Stimulated activated CD8-positive, alpha-beta memory T cell treated with anti-CD3 and anti-CD28 coated beads, Interleukin-15, amount 100 ng/mL, for 48 hours (primary cell): ENCODE measurements at regions not wholly inside any gene's neighbourhood (a gene's known extent, or its start where the extent isn't known, plus 50 kb on each side); places are given as distances from the start of the nearest gene placed in this dataset.
"Not testable (repeated sequence)": the region's sequence is repeated elsewhere in the genome, so short reads cannot be mapped to it uniquely, and the experiment has no call there.

Source experiments
- DNase-seq, 2 donors: peaks; one replicate each; pipeline ENCODE4 v3.0.0-alpha.2; 2020; ENCODE audit warnings: low read depth in 2 of 2

DNA sequence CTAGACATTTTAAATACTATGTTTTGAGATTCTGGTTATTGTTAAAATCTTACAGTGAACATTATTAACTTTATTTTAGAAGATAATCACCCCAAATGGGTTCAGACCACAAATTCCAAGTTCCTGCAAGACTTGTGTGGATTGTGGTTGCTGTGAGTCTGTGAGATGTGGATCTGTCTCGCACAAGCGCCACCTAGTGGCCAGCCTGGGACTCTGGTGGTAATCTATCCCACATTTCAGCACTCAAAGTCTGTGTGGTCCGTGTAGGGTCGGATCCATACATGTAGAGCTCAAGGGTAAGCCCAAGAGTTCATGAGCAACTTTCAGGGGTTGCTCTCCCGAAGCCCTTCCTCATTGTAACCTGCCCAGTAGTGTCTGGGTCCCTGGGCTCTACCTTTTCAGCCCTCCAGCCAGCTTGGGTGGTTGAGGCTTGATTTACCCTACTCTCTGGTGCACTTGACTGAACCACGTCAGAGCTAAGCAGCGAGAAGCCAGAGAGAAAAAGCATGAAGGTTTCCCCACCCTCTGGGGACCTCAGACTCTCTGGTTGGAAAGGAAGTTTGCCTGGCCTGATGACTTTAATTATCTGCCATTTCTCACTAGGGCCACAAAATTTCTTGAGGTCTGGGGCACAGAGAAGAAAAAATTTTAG, 129.2 kb downstream of the ARHGAP11B start:
- DNase-seq, result peak; percentile 15

DNA sequence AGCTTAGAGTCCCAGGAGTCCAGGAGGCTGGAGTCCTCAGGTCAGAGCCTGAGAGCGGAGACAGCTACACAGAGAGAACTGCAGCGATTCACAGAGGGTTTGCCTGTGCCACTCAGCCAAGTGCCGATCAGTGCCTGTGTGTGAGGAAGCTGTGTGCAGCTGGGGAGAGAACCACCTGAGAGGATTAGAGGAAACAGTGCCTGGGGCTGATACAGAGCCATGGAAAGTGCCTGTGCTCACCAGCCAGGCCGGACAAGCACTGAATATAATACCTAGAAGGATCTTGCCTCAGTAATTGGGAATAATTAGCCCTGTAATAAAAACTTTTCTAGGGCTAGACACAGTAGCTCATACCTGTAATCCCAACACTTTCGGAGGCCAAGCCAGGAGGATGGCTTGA, 134.7 kb downstream of the ARHGAP11B start:
- DNase-seq, result not testable (repeated sequence)

DNA sequence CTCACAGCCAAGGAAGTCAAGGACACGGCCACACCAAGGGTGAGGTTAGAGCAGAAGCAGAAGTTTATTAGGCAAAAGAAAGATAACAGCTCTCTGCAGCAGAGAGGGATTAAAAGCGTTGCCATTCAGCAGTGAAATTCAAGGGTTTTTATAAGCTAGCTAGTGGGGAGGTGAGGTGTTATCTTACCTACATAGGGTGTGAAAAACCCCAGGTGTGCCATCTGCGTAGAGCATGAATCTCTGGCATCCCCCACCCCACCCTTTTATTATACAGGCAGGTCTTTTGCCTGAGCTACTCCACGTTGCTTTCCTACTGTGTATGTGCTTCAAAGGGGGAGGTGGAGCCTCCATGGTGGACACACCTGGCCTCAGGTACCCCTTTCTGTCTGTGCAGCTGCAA, 135.4 kb downstream of the ARHGAP11B start:
- not testable (repeated sequence) for DNase-seq

DNA sequence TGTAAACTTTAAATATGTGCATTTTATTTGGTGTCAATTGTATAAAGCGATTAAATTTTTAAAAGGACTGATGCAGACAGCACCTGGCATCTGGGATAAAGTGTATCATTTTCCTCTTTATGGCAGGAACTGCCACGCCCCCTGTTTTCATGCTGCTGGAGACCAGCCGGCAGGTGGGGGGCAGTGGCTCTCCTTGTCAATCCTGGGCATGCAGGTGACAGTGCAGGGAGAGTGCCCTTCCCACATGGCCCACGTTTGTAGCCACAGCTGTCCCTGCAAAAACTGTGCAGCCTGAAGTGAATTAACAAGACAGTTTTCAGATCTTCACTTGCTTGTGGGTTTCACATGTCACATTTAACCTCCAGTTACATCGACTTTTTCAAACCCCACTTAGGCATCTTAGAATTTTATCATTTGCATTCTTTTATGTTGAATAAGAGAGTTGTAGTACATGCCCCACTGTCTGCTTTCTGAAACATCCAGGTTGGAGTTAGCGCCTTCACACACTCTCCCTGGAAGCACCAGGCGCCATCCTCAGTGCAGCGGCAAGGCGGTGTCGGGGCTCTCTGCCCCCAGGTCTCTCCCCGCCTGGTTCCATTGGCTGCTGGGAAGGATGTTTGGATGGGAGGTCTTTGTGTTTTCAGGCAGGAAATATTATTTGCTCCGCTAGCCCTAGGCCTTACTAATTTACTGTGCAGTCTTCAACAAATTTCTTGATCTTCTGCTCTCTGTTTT, 134.2 kb upstream of the FAN1 start:
- DNase-seq, result not testable (repeated sequence)

DNA sequence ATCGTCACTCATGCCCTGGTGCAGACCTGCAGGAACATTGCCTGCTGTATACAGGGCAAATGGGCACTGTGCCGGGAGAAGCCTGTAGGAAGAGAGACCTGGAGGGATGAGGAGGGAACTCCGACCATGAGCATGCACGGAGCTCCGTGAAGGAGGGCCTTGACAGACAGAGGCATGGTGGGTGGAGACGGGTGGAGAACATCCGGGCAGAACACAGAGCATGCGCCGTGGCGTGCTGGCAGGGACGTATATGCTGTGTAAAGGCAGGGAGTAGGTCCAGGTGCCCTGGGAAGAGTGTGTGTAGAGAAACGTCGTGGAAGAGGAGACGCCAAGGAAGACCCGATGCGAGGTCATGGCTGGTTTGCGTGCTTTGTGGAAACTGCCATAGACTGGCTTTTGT, 133.0 kb upstream of the FAN1 start:
- DNase-seq, result no peak

DNA sequence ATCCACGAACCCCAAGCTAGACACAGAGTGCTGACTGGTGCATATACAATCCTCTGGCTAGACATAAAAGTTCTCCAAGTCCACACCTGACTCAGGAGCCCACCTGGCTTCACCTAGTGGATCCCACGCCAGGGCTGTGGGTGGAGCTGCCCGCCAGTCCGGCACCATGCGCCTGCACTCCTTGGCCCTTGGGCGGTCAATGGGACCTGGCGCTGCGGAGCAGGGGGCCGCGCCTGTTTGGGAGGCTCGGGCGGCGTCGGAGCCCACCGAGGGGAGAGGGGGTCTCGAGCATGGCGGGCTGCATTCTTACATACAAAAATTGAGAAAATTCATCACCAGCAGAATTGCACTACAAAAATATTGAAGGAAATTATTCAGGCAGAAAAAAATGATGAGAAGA, 120.7 kb upstream of the FAN1 start:
- DNase-seq, result no peak

DNA sequence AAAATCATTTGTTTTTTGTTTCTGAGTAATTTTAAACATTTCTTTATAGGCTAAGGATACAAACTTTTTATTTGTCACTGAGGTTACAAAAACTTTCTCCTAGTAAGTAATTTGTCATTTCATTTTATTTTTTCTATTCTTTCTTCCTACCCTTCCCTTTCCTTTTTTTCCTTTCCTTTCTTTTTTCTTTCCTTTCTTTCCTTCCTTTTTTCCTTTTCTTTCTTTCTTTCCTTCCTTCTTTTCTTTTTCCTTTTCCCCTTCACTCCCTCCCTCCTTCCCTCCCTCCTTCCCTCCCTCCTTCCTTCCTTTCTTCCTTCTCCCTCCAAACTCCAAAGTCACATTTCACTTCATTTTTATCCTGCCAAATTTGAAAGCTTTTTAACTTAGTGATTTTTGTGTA, 115.1 kb upstream of the FAN1 start:
- no peak for DNase-seq

DNA sequence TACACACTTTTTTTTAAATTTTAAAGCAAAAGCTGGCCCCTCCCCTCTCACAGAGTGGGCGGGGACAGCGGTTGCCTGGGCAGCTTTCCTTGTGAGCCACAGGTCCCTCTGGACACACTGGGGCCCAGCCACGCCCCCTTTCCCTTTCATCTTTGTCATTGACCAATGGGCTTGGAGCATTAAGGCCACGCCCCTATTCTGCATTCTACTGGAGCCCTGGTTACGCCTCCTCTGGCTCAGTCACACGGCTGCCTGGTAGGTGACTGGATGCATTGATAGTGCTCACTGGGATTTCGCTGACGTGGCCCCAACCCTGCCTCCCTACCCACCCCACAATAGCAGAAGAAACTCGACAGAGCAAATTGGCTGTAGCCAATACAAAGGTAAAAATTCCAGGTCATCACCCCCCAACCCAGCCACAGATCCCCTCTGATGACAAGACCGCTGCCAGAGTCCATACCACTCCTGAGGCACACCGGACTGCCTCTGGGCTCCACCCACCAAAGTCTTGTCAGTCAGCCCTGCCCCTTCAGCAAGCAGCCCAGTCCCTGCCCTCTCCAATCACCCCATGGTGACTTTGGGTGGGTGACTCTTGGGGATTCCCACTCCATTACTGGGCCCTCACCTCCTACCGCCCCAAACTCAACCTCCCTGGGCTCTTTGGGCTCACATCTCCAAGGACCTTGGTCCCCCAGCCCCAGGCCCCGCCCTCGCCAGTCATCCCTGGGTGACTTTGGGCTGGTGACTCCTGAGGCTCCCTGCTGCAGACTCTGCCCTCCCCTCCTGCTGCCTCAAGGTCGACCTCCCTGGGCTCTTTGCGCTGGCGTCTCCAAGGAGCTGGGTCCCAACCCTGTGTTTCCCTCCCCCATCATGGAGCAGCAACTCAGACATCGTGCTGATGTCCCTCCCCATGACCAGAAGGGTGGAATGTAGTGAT, 112.2 kb upstream of the FAN1 start:
- peak in 1 of 2 donors; percentile 3 for DNase-seq

DNA sequence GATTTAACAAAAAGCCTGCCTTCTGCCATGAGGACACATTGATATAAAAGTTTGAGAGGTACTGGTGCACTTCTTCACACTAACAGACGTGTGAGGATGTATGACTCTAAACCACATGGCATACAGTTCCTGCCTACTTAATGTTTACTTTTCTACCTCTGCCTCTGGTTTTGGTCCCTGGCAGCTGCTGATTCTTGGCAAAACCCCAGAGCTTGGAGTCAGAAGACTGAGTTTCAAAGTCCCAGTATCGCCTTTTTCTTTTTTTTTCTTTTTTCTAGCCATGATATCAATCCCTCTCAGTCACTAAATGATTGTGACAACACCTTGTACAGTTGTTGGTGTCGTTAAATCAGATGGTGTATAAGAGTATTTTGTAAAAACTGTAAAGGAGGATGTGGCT, 110.9 kb upstream of the FAN1 start:
- DNase-seq, result not testable (repeated sequence)

DNA sequence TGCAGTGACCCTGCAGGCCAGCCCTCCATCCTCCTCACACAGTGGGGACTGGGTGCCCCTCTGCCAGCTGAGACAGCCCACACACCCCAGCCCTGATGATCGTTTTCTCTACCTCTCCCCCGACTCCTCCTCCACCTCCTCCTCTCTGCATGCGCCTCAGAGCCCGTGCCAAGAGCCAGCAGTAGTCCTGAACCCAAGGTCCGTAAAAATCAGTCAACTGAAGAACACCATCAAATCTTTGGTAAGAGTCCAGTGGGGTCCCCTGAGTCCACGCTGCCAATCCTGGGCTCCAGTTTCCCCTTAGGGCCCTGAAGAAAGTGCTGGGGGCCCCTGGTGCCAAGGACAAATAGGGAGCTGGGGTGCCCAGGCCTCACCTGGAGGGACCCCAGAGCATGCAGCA, 109.3 kb upstream of the FAN1 start:
- no peak for DNase-seq

DNA sequence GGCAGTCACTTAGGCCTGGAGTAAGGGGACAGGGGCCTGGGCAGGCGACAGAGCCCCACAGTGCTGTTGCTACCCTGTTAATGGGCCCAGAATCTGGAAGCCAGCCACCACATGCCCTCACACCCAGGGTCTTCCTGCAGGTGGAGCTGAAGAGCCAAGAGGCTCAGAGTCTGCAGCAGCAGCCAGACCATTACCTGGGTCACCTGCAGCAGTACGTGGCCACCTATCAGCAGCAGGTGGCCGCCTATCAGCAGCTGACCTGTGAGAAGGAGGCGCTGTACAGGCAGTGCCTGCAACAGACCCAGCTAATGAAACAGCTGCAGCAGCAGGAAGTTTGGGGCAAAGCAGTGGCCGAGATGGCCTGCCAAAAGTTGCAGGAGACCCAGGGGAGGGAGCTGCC, 104.2 kb upstream of the FAN1 start:
- DNase-seq, result not testable (repeated sequence)

DNA sequence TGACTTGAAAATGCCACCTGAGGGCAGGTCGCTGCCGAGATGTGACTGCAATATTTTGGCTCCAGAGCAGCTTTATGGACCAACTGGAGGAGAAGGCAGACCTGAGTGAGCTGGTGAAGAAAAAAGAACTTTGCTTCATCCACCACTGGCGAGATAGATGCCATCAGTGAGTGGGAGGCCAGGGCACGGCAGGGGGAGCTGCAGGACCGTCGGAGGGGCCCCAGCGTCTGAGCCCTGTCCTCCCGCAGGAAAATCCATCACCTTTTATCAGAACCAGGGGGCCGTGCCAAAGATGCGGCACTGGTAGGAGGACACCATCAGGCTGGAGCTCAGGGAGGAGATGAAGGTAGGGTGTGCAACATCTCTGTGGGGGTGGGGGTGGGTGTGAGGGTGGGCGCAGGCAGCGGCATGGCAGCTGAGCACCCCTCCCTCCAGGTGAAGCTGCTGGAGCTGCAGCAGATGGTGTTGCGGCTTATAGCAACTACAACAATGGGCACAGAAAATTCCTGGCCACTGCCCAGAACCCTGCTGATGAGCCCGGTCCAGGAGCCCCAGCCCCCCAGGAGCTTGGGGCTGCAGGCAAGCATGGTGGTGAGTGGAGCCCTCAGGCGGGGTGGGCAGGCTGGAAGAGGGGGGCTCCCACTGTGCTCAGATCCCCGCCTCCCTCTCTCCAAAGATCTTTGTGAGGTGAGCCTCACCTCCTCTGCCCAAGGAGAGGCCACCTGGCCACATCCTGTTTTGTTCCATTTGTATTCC, 102.4 kb upstream of the FAN1 start:
- DNase-seq, result not testable (repeated sequence)

DNA sequence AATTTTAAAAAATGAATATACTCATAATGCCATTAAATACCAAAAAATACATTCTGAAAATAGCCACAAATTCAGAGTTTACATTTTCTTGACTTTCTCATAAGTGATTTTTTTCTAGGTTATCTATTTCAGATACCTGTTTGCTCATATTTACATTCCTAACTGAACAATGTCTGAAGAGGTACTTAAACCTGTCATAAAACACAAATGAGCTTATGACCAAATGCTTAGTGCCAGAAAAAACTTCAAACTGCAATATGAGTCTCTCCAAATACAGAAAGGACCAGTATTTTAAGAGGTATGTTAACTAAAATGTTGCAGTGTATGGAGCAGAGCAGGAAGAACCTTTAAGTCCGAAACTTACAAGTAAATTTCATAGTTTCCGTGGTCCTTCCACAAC, 101.7 kb upstream of the FAN1 start:
- DNase-seq, result not testable (repeated sequence)

DNA sequence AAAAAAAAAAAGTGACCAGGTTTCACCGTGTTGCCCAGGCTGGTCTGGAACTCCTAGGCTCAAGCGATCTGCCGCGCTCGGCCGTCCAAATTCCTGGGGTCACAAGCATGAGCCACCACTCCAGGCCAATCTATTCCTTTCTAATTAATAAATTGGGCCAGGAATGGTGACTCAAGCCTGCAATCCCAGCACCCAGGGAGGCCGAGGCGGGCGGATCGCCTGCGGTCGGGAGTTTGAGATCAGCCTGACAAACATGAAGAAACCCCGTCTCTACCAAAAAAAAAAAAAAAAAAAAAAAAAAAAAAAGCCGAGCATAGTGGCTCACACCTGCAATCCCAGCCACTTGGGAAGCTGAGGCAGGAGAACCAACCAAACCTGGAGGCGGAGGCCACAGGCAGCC, 100.0 kb upstream of the FAN1 start:
- not testable (repeated sequence) for DNase-seq

DNA sequence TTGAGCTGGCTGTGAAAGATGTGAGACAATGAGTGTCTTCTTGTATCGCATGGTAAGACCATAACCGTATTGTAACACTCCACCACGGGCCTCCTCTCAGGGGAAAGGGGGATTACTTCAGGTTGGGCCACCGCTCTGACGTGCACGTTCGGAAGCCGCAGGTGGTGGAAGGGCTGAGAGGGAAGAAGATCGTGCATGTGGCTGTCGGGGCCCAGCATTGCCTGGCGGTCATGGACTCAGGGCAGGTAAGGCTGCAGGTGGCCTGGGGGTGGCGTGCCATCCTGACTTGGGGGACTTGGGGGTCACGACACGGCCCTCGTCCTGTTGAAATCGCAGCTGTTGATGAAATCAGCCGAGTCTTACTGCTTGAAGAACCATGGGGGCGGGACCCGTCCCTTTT, 87.3 kb upstream of the FAN1 start:
- DNase-seq, result no peak

DNA sequence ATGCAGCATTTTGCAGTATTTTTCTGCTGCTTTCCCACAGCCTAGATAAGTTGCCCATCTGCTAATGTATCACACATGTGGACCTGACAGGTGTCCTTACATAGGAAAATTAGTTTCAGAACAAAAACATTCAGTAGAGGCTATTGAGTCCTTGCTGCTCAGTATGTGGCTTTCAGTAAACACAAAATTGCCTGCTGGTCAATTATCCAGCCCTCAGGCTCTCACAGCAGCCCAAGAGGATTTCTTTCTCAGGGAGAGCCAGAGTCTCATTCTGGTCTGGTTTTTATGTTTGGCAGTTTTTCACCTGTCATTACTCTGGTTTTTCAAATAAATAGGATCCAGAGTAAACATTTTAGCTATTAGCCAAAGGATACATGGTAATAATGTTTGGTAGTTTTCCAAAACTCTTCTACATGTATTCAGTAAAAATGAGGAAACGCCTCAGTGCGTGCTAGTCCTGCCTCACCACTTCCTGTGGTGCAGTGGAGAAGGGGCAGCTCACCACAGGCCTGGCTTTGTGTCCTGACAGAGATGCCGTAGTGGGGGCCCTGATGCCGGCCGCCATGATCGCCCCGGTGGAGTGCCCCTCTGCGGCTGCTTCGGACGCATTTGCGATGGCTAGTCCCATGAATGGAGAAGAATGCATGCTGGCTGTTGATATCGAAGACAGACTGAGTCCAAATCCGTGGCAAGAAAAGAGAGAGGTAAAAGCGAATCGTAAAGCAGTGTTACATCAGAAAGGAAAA, 80.5 kb upstream of the FAN1 start:
- DNase-seq, result peak; percentile 36 to 69

DNA sequence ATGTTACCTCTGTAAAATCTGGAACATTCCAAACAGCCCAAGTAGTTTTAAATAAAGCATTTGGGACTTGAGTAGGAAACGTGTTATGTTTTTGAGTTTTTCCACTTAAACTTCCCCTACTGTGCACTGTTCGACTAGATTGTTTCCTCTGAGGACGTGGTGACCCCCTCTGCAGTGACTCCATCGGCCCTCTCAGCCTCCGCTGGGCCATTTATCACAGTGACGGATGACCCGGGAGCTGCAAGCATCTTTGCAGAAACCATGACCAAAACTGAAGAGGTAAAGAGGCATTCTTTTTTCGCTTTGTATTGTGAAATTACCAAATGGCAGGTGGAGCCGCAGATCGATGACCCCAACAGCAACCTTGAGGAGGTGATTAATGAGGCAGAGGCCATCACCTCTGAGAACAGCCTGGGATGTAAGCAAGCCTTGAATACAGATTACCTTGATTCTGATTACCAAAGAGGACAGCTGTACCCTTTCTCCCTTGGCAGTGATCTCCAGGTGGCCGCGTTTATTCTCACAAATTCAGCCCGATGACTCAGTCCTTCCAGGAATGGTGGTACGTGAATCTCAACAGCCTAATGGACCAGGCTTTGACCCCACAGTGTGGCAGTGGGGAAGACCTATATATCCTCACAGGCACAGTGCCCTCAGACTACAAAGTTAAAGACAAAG, 79.1 kb upstream of the FAN1 start:
- no peak for DNase-seq

DNA sequence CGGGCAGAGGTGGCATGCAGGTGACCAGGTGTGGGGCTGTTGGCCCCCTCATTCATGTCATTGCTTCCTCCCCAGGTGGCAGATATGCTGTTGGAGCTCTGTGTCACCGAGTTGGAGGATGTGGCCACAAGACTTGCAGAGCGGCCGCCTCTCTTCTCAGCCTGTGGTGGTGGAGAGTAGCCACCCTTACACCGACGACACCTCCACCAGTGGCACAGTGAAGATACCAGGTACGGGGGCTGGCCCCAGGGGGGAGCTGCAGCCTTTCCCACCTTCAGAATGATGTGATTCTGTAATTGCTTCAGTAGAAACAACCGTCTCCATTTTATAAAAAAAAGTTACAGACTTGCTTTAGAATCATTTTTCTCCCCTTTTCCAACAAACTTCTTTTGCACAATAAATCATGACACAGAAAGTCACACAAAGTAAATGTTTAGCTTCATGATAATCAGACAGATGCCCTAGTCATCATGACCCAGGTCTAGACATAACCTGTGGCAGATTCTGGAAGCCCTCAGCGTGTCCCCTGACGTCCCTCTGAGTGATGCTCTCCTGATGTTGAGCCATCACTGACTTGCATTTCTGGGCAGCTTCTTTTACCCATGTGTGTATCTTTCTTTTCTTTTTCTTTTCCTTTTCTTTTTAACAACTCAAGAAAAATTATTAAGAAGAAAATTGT, 76.0 kb upstream of the FAN1 start:
- no peak for DNase-seq

DNA sequence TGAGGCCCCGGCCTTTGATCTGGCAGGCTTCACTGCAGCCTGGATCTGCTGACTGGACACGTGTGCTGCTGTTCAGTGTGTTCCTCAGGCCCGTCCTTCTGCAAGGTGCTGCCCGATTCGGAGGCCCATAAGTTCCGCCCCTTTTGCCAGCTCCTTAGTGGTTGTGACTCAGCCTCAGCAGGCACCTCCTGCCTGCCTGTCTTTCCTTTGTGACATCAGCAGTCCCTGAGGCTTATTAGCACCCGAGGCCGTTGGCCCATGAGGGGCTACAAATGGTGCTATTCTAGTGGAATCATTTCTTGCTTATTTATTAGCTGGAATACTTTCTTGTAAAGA, 75.4 kb upstream of the FAN1 start:
- not testable (repeated sequence) for DNase-seq

DNA sequence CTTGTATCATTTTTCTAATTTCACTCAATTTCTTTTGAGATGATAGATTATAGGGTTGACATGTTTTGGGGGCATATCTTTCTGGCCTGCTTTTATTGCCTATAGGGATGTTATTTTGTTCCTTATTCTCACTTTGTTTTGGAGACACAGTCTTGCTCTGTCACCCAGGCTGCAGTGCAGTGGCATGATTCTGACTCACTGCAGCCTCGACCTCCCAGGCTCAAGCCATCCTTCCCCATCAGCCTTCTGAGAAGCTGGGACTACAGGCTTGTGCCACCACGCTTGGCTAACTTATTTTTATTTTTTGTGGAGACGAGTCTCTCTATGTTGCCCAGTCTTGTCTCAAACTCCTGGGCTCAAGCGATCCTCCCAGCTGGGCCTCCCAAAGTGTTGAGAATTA, 72.8 kb upstream of the FAN1 start:
- no peak for DNase-seq
